HepG2 (cell line): ENCODE measurements at regions not wholly inside any gene's neighbourhood (a gene's known extent, or its start where the extent isn't known, plus 50 kb on each side); places are given as distances from the start of the nearest gene placed in this dataset.

Experiments
- ATF6 ChIP-seq: sonication (generic); formaldehyde crosslinking; conservative IDR thresholded peaks from 2 replicates; pipeline ENCODE4 v1.4.0; 2020; ENCODE audit warnings: missing genetic modification reagents
- BATF2 ChIP-seq: sonication (generic); formaldehyde crosslinking; IDR thresholded peaks from 2 replicates; pipeline ENCODE4 v1.8.0; 2022; ENCODE audit warnings: mild to moderate bottlenecking, missing genetic modification reagents, moderate library complexity
- CEBPB ChIP-seq: IDR thresholded peaks from 2 replicates; pipeline ENCODE4 v1.6.1; 2011; ENCODE audit warnings: low read depth, low read length, improper control_type of control experiment, borderline replicate concordance
- HDAC1 ChIP-seq: sonication (generic); formaldehyde crosslinking; IDR thresholded peaks from 2 replicates; pipeline ENCODE4 v1.5.1; 2020; ENCODE audit warnings: mild to moderate bottlenecking, missing genetic modification reagents
- MED1 ChIP-seq: sonication (generic); formaldehyde crosslinking; IDR thresholded peaks from 2 replicates; pipeline ENCODE4 v1.4.0; 2020; ENCODE audit warnings: missing genetic modification reagents
- NFE2L2 ChIP-seq: fragments of 150-350 bp; IDR thresholded peaks from 2 replicates; pipeline ENCODE4 v1.6.1; 2014; ENCODE audit warnings: low read length
- SP1 ChIP-seq, 2 experiments: fragments of 450-650 bp in 1 of 2; sonication (generic) in 1 of 2; formaldehyde crosslinking in 1 of 2; IDR thresholded peaks; 2 replicates each; pipeline versions ENCODE4 v1.4.0 to v1.6.1; 2016 to 2020; ENCODE audit warnings: missing genetic modification reagents in 1 of 2
- TCF12 ChIP-seq, 2 experiments: fragments of 450-650 bp in 1 of 2; sonication (generic) in 1 of 2; formaldehyde crosslinking in 1 of 2; IDR thresholded peaks; 2 replicates each; pipeline versions ENCODE4 v1.6.1 to v1.8.0; 2017 to 2022; ENCODE audit warnings: antibody characterized with exemption in 1 of 2, mild to moderate bottlenecking in 1 of 2, missing genetic modification reagents in 1 of 2, moderate library complexity in 1 of 2
- TEAD3 ChIP-seq: optimal IDR thresholded peaks from 2 replicates; pipeline ENCODE3; 2016; ENCODE audit warnings: borderline replicate concordance
- YY1 ChIP-seq: IDR thresholded peaks from 2 replicates; pipeline ENCODE4 v1.6.1; 2011; ENCODE audit warnings: low read length, low read depth, moderate library complexity, mild to moderate bottlenecking; ENCODE audit not compliant: insufficient read depth, insufficient replicate concordance
- ZNF224 ChIP-seq: sonication (generic); formaldehyde crosslinking; IDR thresholded peaks from 2 replicates; pipeline ENCODE4 v1.5.0; 2020; ENCODE audit warnings: mild to moderate bottlenecking, missing genetic modification reagents
- ZNF567 ChIP-seq: sonication (generic); formaldehyde crosslinking; IDR thresholded peaks from 2 replicates; pipeline ENCODE4 v1.8.1; 2023; ENCODE audit warnings: mild to moderate bottlenecking, missing genetic modification reagents, borderline replicate concordance
- ZNF639 ChIP-seq: conservative IDR thresholded peaks from 2 replicates; pipeline ENCODE4 v1.6.1; 2018; ENCODE audit warnings: missing genetic modification reagents
- ZNF768 ChIP-seq: sonication (generic); formaldehyde crosslinking; IDR thresholded peaks from 2 replicates; pipeline ENCODE4 v1.4.0; 2020; ENCODE audit warnings: missing genetic modification reagents

- no peak for TF ChIP-seq CEBPB
- no peak for TF ChIP-seq ZNF224 (CRISPR knock-in tag)
- TF ChIP-seq MED1, result no peak
- no peak for TF ChIP-seq TCF12 (IDR thresholded peaks at IDR 0.05)
- TF ChIP-seq TCF12 (CRISPR knock-in tag; IDR thresholded peaks at IDR 0.05), result no peak
- TF ChIP-seq NFE2L2, result no peak
- no peak for TF ChIP-seq ZNF768 (CRISPR knock-in tag)
- TF ChIP-seq SP1 (IDR thresholded peaks at IDR 0.05), result no peak
- no peak for TF ChIP-seq SP1 (CRISPR knock-in tag; IDR thresholded peaks at IDR 0.05)
- no peak for TF ChIP-seq HDAC1 (CRISPR knock-in tag)
- no peak for TF ChIP-seq BATF2 (CRISPR knock-in tag)
- TF ChIP-seq ATF6 (CRISPR knock-in tag), result no peak
- TF ChIP-seq YY1, result no peak
- no peak for TF ChIP-seq ZNF567 (CRISPR knock-in tag)
- TF ChIP-seq ZNF639 (CRISPR knock-in tag), result no peak
- TF ChIP-seq TEAD3 (CRISPR knock-in tag), result no peak
Measured at GRCh38 chr19:28003543-28003942, 1209.4 kb downstream of the UQCRFS1 start.
